Heart left ventricle (tissue), 16 donors: ENCODE measurements at regions not wholly inside any gene's neighbourhood (a gene's known extent, or its start where the extent isn't known, plus 50 kb on each side); places are given as distances from the start of the nearest gene placed in this dataset.
A peak's percentile ranks its signal among the peaks of the same experiment; 100 is the strongest.

ENCODE experiments used
- ATAC-seq, 4 donors: fragments of 200-7000 bp; cut with Tn5 transposase; one replicate each; pipeline ENCODE4 v1.9.1; 2020 to 2022; ENCODE audit warnings: moderate library complexity in 4 of 4, mild to moderate bottlenecking in 3 of 4, moderate number of reproducible peaks in 1 of 4
- DNase-seq, 5 donors: peaks; one replicate each; pipeline ENCODE4 v3.0.0-alpha.2; 2020
- H3K27ac ChIP-seq, 12 donors: fragments of 200-600 bp; sonication (generic) in 4 of 12; one replicate each; pipeline versions ENCODE4 v1.5.0 to v1.8.0; 2016 to 2022; ENCODE audit warnings: mild to moderate bottlenecking in 2 of 12
- H3K27me3 ChIP-seq, 9 donors: fragments of 200-600 bp; sonication (generic) in 2 of 9; one replicate each; pipeline versions ENCODE4 v1.5.1 to v1.8.0; 2016 to 2022; ENCODE audit warnings: mild to moderate bottlenecking in 3 of 9
- H3K36me3 ChIP-seq, 9 donors: fragments of 200-600 bp; sonication (generic) in 2 of 9; one replicate each; pipeline versions ENCODE4 v1.5.0 to v1.8.0; 2018 to 2022; ENCODE audit warnings: mild to moderate bottlenecking in 2 of 9
- H3K4me1 ChIP-seq, 12 donors: fragments of 200-600 bp; sonication (generic) in 4 of 12; one replicate each; pipeline versions ENCODE4 v1.5.0 to v1.8.0; 2016 to 2022; ENCODE audit warnings: mild to moderate bottlenecking in 3 of 12
- H3K4me3 ChIP-seq, 12 donors: fragments of 200-600 bp; sonication (generic) in 4 of 12; one replicate each; pipeline versions ENCODE4 v1.5.0 to v1.8.0; 2017 to 2022; ENCODE audit warnings: mild to moderate bottlenecking in 9 of 12, moderate library complexity in 4 of 12
- H3K9me3 ChIP-seq, 12 donors: fragments of 200-600 bp; sonication (generic) in 4 of 12; one replicate each; pipeline versions ENCODE4 v1.5.0 to v1.8.0; 2016 to 2022; ENCODE audit warnings: mild to moderate bottlenecking in 1 of 12
- CTCF ChIP-seq, 12 donors: fragments of 200-600 bp; sonication (generic) in 4 of 12; IDR thresholded peaks; one replicate each; pipeline versions ENCODE4 v1.5.0 to v1.8.0; 2018 to 2022; ENCODE audit warnings: antibody characterized with exemption in 12 of 12, mild to moderate bottlenecking in 5 of 12
- POLR2A ChIP-seq, 2 donors: fragments of 450-650 bp; IDR thresholded peaks; one replicate each; pipeline ENCODE4 v1.6.1; 2017; ENCODE audit warnings: antibody characterized with exemption in 2 of 2, mild to moderate bottlenecking in 2 of 2, moderate library complexity in 2 of 2
- WGBS, 4 donors: extraction: QIAGEN DNeasy Blood & Tissue Kit in 2 of 4; methylation state at CpG; one replicate each; pipeline versions ENCODE4 v1.1.5 to v1.1.7; 2013 to 2018; 5-methylcytosine and 5-hydroxymethylcytosine counted together
- intact Hi-C, 10 donors: fragments of 100-400 bp; cut with DNase I; formaldehyde crosslinking; loops; one replicate each; pipeline versions ENCODE4 v1.11.1 to v1.14.2; 2022
- donor health status: ischemic (EF 13 %, LVEDD 7.1; RV severe dilation, severe dysfunction).
- donor health status: healthy with polysubstance abuse.
- donor health status: DM: no; HTN: yes; CAD: no.
- donor health status: DM: no; HTN: no; CAD: no.
- donor health status: ischemic (EF 25% LVEDD 6.9; RV normal size, moderate dysfunction).
- donor health status: ischemic (EF 25% LVEDD 5.7; RV mildly dilated, moderate dysfunction).
- donor health status: healthy.
- donor health status: DM: yes; HTN: yes; CAD: no.
- donor health status: ischemic (EF 35%, LVEDD 5.7; RV mildly dilated, moderate dysfunction).
- donor health status: nonischemic (EF 11% LVEDD 7.7; RV severe dilation, severe dysfunction).
- donor health status: DM: yes; HTN: yes; CAD: no.
- donor health status: PGD.
- donor health status: ischemic (EF 29% LVEDD 5.4; RV normal size, mild dysfunction).
- donor health status: nonischemic (EF 23%, LVEDD 6.1; RV moderate dilation, normal function).

GRCh38 chr7:18343047-18343446 lies 152.5 kb upstream of the HDAC9 start:
- intact Hi-C loops, result loop anchor here in 9 of 10 donors (5.0 to 10.0 kb wide), 12 partner anchors 131 to 912 kb away; no protein-coding TSS in a partner anchor
- ATAC-seq, result no peak
- Histone ChIP-seq H3K36me3 (no peaks in the 10 kb centered on the region), H3K27ac (no peak overlapping the region), H3K9me3 (peaks cover 0 to 16% (median 7%) of the 10 kb centered on the region in 12 donors), H3K4me1 (peaks cover 0 to 10% (median 0%) of the 10 kb centered on the region in 12 donors), H3K27me3 (no peaks in the 10 kb centered on the region), H3K4me3 (no peak overlapping the region)
- DNase-seq, result no peak
- WGBS, 4 donors, result 89 to 95% (median 91%) methylated on average over 2 of the region's 2 CpGs
- no peak for TF ChIP-seq POLR2A (IDR thresholded peaks at IDR 0.05)
- no peak for TF ChIP-seq CTCF (IDR thresholded peaks at IDR 0.05)

- DNase-seq (no peak), ATAC-seq (no peak)
- Histone ChIP-seq H3K4me1 (peaks cover 0 to 2% (median 0%) of the 10 kb centered on the region in 12 donors), H3K36me3 (no peaks in the 10 kb centered on the region), H3K9me3 (peaks cover 0 to 16% (median 7%) of the 10 kb centered on the region in 12 donors), H3K27me3 (no peaks in the 10 kb centered on the region), H3K4me3 (no peak overlapping the region), H3K27ac (no peak overlapping the region)
- intact Hi-C loops, result loop anchor here in 9 of 10 donors (2.0 to 10.0 kb wide), 13 partner anchors 132 to 910 kb away; no protein-coding TSS in a partner anchor
- TF ChIP-seq CTCF (IDR thresholded peaks at IDR 0.05) (no peak), POLR2A (IDR thresholded peaks at IDR 0.05) (no peak)
Measured at GRCh38 chr7:18344536-18344935, 151.0 kb upstream of the HDAC9 start.

GRCh38 chr7:18345641-18346234 lies 149.8 kb upstream of the HDAC9 start:
- Histone ChIP-seq H3K4me3 (no peak overlapping the region), H3K36me3 (no peaks in the 10 kb centered on the region), H3K27me3 (no peaks in the 10 kb centered on the region), H3K27ac (no peak overlapping the region), H3K9me3 (peaks cover 0 to 10% (median 4%) of the 10 kb centered on the region in 12 donors), H3K4me1 (peaks cover 0 to 2% (median 0%) of the 10 kb centered on the region in 12 donors)
- ATAC-seq (peak in 1 of 4 donors; percentile 49), DNase-seq (no peak)
- peak; percentile 66 to 85 (median 76) for TF ChIP-seq CTCF (IDR thresholded peaks at IDR 0.05)
- TF ChIP-seq POLR2A (IDR thresholded peaks at IDR 0.05), result no peak
- 13 to 20% (median 17%) methylated on average over 3 of the region's 3 CpGs for WGBS, 4 donors
- intact Hi-C loops, result loop anchor here (2.0 to 10.0 kb wide), 10 partner anchors 281 to 909 kb away; no protein-coding TSS in a partner anchor

DNA sequence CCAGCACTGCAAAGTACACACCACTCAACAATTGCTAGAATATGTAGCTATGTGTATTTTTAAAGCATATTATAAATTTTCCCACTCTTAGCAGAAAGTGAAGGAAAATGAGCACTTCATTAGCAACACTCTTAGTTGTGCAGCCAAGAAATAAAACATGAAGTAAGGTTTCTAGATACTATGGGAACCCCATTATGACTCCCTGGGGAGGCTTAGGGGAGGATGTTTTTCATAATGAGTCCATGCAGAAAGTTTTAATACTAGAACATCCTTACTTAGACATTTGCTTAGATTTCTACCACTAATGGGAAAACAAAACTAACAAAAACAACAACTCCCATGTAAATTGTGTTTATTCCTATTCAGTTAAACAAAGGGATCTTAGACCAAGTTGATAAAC lies 148.4 kb upstream of the HDAC9 start:
- no peak for TF ChIP-seq POLR2A (IDR thresholded peaks at IDR 0.05)
- no peak for TF ChIP-seq CTCF (IDR thresholded peaks at IDR 0.05)

More for the DNA sequence above, 148.4 kb upstream of the HDAC9 start:
- intact Hi-C loops, result loop anchor here (5.0 to 10.0 kb wide), 9 partner anchors 282 to 908 kb away; no protein-coding TSS in a partner anchor
- Histone ChIP-seq H3K36me3 (no peaks in the 10 kb centered on the region), H3K4me1 (peaks cover 0 to 2% (median 0%) of the 10 kb centered on the region in 12 donors), H3K27ac (no peak overlapping the region), H3K9me3 (no peaks in the 10 kb centered on the region), H3K4me3 (no peak overlapping the region), H3K27me3 (no peaks in the 10 kb centered on the region)
- no peak for DNase-seq
- ATAC-seq, result no peak
